NOMO-1 (cell line): ENCODE measurements at regions not wholly inside any gene's neighbourhood (a gene's known extent, or its start where the extent isn't known, plus 50 kb on each side); places are given as distances from the start of the nearest gene placed in this dataset.

ENCODE experiments used
- DNase-seq, 2 experiments: peaks; one replicate each; lab custom pipeline; 2025; ENCODE audit not compliant: unreplicated experiment in 2 of 2; lab: John Stamatoyannopoulos, UW

DNA sequence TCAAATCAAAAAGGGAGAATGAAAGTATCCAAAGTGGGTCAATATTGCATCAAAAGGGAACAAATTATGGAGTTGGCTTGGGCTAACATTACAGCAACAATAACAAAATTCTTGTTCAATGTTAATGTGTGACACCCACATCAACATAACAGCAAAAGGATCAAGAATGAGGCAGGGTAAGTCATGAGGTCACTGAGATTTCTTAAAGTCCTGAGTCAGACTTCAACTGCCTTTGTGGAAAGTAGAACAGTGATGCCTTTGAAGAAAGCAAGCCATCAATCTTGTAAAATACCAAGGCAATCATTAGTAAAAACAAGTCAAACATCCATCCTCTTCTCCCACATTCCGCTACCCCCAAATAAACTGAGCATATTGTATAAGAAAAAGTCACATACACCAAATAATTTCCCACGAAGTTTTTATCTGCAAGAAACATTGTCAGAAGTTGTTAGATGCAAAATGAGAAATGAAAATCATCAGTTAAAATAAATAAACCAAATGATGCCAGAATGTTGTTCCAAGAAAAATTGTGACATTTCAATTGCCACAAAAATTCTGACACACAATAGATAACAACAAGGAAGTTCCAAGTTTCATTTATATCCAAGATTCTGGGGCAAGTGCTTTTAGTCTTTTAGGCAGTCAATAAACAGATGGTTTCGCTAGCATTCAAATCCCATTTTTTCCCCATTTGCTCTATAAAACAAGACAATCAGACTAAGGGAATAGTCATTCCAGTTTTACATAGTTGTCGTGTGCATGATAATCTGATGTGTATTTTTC is 216.1 kb upstream of the SETBP1 start:
- DNase-seq: no peak

DNA sequence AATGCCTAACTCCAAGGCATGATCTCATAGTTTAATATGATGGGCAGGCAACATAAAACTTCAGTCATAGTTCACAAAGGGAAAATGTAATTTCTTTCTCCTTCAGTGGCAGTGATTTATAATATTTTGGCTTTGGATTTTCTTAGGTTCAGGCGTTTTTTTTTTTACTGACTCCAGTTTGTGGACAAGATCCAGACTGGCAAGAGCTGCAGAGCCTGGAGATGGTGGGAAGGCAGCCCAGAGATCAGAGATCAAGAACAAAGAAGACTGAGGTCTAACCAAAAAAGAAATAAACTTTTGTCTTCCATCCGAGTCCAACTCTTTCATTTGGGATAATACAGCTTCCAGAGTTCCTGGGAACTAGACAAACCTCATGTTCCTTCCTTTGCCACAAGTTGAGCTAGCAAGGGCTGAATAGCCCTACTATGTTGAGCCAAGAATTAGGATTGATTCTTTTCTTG is 215.3 kb upstream of the SETBP1 start:
- no peak for DNase-seq

DNA sequence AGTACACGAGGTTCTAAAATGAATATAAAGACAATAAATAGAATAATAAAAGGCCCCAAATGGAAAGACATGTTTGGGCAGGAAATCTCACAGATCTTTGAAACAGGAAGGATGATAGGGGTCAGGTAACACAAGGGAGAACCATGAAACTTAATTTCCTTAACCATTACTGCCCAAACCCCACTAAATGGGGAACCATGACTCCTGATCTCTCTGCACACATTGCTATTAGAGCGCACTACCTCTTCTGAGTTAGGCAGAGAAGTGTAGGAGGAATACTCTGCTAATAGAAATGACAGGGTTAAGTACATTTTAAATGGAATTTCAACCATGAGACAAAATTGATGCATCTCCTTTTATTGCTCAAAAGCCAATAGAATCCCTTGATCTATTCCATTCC is 213.7 kb upstream of the SETBP1 start:
- no peak for DNase-seq

GRCh38 chr18:44467718-44468117 is 213.0 kb upstream of the SETBP1 start:
- DNase-seq: no peak

DNA sequence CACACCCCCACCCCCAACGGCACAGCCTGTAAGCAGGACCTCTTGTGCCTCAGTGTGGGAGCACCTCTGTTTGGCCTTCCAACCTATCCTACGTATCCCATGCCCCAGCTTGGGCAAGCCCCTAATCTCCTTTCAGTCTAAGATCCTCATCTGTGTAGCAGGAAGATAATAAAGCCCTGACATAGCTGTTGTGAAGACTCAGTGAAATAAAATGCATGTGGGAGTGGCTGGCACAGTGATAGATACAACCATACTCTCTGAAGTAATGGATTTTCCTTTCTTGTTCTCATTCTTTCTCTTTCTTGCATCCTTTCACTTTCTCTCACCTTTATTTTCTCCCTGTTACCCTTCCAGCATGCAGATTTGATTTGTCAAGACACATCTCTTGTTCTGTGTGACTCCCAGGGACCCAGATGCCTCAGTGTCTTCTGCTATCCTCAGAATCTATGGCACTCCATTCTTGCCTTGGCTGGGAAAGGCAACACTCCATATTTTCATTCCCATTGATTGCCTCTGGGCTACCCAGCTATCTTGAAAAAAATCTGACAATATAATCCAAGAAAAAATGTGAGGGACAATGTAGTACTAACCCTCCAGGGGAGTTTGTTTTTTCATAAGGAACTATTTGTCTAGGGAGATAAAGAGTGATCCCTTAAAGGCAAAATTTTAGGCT is 207.2 kb upstream of the SETBP1 start:
- no peak for DNase-seq

GRCh38 chr18:44474067-44474411 is 206.6 kb upstream of the SETBP1 start:
- DNase-seq: no peak

DNA sequence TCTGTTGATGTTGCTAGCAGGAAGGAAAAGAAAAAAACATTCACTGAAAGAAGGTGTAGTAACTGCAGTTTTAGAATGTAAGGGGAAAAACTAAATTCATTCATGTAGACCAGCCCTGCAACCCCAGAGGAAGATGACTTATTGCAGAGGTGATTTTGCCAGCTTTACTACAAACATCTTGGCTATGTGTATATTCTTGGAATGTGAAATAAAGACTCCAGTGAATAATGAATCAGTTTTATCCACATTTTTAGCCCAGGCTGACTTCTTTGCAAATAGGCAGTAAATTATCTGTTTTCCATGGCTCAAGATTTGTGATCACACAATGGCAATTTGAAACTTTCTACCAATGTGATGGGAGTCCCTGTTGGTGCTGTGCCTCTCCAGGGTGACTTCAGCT is 206.1 kb upstream of the SETBP1 start:
- DNase-seq: no peak

- no peak for DNase-seq
These were observed 197.9 kb upstream of the SETBP1 start for GRCh38 chr18:44482761-44483160.

- no peak for DNase-seq
These were observed 185.5 kb upstream of the SETBP1 start for GRCh38 chr18:44495151-44495550.

GRCh38 chr18:44497311-44497710 is 183.4 kb upstream of the SETBP1 start:
- no peak for DNase-seq

- DNase-seq: no peak
These were observed 182.8 kb upstream of the SETBP1 start for GRCh38 chr18:44497757-44498490.

DNA sequence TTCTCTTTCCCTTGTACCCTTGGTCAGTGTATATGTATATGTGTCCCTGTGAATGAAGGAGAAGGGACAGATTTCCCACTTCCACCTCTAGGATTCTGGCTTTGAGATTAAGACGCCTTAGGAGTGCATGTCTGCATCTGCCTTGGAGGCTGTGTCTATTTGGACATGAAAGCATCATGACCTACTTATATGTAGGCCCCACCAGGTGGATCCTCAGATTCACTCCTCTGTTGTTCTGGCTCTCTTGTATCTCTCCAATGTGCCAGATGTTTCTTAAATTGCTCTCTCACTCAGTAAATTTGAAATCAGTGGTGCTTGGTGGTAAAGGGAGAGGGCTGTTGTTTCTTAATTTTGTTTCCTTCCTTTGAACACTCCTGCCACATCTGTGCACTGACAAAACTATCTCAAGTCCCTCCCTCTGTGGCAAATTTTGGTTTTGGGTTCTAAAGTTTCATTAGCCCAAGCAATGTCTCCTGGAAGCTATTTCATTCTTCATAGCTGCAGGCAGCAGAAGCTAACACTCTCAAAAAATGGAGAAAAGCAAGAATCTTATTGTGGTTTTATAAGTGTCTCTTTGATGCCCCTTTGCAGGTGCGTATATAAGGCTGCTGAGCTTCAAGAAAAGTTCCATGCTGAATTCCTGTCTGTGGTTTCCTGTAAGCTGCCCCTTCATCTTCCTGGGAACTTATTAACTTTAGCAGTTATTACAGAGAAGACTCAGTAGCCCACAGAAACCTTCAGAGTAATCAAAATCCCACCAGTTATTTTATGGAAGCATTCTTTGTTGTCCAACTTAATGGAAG is 179.7 kb upstream of the SETBP1 start:
- DNase-seq: no peak

GRCh38 chr18:44502221-44502620 is 178.5 kb upstream of the SETBP1 start:
- DNase-seq: no peak

- peak; percentile 2 to 82 for DNase-seq
These were observed 177.9 kb upstream of the SETBP1 start for GRCh38 chr18:44502790-44503189.

DNA sequence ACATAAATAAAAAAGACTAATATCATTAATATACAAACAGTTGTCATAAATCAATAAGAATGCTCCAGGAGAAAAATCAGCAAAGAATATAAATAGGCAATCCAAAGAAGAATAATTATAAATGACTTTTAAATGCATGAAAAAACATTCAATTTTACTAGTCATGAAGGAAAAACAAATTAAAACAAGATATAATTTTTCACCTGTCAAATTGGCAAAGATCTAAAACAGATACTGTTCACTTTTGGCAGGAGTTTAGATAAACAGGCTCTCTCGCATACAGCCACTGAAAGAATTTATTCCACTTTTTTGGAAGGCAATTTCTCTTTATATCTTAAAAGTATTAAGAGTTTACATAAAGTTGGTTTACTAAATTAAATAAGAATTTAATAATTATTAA is 176.8 kb upstream of the SETBP1 start:
- no peak for DNase-seq

DNA sequence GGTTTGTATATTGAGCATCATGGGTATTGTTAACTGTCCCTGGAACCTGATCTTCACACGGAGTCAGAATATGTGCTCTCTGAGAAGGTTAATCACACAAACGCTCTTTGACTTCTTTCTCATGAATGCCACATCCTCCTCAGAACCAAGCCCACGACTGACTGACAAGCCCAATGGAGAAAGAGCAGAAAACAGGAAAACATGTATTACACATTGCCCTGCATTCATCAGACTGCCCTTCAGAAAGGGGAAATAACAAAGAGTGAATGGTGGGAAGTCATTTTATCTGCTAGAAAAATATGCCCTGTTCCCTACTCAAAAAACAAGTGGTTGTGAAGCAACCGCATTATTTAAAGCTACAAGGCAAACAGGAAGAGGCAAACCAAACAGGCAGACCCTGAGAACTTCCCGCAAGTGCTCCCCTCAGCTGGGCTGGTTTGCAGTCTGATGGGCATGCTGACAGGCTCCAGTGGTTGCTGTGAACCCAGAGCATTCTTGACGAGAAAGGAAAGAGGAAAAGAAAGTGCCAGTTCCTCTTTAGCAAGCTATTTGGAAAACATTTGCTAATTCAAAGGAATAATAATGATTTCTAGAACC is 172.9 kb upstream of the SETBP1 start:
- peak; percentile 82 to 94 for DNase-seq

DNA sequence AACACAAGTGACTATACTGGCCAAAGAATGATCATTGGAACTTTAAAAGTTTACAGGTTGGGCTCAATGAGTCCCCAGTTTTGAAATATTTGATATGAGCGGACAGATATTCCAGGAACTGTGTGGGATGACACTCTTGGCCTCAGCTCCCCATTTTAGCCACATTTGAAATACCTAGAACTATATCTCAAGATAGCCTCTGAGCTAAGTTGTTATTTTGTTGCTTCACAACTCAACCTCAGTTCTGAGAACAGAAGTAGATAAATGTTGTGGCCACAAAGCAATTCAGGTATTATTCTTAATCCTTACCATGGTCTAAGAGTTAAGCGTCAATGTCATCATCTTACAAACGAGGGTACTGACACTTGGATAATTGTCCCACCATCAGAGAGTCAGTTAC is 172.2 kb upstream of the SETBP1 start:
- DNase-seq: peak in 1 of 2 experiments; percentile 39

DNA sequence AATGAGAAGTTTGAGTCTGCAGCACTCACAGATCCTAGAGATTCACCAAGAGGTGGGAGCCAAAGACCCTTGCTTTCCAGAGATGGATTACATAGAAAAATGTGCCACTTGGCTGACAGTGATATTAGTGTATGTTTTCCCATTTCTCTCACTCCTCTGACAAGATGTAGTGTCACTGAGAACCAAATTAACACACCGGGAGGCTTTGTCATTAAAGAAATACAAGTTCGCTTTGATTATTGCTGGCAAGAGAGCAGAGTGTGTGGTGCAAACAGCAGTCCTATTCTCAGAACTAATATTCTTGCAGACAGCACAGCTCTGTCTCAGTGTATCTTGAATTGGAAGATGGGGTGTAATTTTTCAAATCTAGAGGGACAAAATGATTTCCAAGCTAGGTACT is 171.6 kb upstream of the SETBP1 start:
- no peak for DNase-seq

GRCh38 chr18:44510390-44510789 is 170.3 kb upstream of the SETBP1 start:
- no peak for DNase-seq

- DNase-seq: no peak
These were observed 167.5 kb upstream of the SETBP1 start for GRCh38 chr18:44513233-44513632.

DNA sequence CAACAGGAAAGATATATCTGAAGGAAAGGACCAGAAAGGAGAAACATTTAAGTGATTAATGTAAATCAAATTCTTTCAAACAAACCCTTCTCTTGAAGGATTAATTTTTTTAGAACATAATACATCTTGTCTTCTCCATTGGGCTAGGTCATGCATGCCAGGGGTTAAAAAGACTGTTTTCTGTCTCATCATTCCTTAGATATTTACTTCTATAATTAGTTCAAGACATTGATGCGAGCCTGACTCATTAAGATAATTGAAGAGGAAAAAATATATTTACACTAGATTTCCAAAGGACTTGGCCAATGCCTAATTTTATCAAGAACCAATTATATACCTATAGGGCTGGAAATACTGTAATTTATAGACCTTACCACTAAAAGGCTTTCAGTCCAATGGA is 166.6 kb upstream of the SETBP1 start:
- DNase-seq: no peak
